NCI-H2107 (cell line): ENCODE measurements at regions not wholly inside any gene's neighbourhood (a gene's known extent, or its start where the extent isn't known, plus 50 kb on each side); places are given as distances from the start of the nearest gene placed in this dataset.
A peak's percentile ranks its signal among the peaks of the same experiment; 100 is the strongest.
"Not testable (repeated sequence)": the region's sequence is repeated elsewhere in the genome, so short reads cannot be mapped to it uniquely, and the experiment has no call there.

ENCODE experiments used
- DNase-seq: peaks from one replicate; lab custom pipeline; 2025; lab: John Stamatoyannopoulos, UW

GRCh38 chr2:65568656-65569440, 136.4 kb upstream of the SPRED2 start:
- not testable (repeated sequence) for DNase-seq

DNA sequence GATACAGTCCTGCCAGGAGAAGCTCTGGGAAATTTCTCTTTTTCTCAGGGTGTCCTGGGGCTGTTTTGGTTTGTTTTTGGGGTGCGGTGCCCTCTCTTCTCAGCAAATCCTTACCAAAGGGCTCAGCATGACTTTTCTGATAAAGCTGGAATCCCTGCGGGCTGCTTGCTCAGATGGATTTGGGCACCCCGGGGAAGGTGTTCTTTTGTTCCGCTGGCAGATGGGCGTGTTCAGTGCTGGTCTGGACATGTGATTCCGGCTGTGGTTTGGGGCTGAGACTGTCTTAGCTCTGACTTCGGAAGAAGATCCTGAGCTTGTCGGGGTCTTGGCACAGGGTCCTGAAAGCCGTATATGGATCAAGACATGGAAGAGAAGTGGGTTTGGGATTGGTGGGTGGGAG, 134.2 kb upstream of the SPRED2 start:
- peak; percentile 31 for DNase-seq

- no peak for DNase-seq
Observed at GRCh38 chr2:65565681-65566080, 133.3 kb upstream of the SPRED2 start.

- no peak for DNase-seq
Observed at GRCh38 chr2:65564299-65564698, 131.9 kb upstream of the SPRED2 start.

GRCh38 chr2:65562890-65563289, 130.5 kb upstream of the SPRED2 start:
- DNase-seq, result no peak

- DNase-seq, result no peak
Observed at GRCh38 chr2:65558743-65559142, 126.3 kb upstream of the SPRED2 start.

- no peak for DNase-seq
Observed at GRCh38 chr2:65557616-65558573, 125.5 kb upstream of the SPRED2 start.

DNA sequence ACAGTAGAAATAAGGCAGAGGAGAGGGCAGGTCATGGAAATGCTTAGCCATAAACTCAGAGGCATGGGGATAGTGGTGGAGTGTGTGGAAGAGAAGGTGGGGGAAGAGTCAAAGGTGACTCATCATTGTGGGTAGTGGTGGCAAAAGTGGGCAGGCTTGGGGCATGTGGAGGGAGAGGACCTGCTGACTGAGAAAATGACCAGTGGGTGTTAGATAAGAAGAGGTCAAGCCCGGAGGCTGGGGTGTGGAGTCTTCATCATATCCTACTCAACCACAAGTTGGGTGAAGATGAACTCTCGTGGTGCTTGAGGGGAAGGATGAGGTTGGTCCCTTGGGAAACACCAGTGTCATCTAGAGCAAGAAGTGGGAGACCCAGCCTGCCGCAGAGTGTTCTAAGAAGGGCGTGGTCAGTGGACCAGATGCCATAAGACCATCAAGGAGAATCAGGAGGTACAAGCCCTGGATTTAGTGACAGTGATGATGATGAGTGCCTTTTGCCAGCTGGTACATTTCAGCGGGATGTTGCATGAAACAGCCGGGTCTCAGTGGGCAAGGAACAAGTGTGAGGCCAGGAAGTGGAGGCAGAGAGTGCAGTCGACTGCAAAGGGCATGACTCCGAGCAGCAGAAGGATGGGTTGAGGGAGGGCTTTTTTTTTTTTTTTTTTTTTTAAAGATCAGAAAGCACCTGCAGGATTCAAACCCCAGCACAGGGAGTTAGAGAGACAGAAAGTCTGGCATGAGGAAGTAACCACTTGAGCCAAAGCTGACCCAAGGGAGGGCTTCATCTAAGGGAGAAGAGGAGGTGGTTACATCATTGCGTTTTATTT, 122.6 kb upstream of the SPRED2 start:
- no peak for DNase-seq

DNA sequence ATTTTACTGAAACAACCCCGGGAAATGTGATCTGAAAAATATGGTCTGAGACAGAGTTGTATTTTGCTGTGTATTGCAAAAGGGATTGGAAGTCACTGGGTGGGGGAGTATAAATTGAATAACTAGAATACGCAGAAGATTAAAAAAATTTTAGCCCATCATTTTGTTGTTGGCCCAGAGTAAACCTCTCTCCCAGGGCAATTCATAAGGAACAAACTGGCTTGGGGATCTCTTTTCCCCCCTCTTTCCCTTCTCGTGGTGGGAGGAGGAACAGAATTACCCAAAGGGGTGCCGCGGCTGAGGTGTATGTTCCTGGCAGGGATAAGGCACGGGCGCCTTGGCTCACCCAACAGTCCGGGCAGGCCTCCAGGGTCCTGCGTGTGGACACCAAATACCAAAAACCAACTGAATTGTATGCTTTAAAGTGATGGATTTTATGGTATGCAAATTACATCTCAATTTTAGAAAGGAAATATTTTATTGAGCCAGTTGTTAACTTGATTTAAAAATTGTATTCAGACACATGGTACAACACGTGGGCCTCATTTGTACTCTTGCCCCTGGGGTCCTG, 121.2 kb upstream of the SPRED2 start:
- DNase-seq, result no peak

GRCh38 chr2:65551528-65551927, 119.1 kb upstream of the SPRED2 start:
- DNase-seq, result no peak

DNA sequence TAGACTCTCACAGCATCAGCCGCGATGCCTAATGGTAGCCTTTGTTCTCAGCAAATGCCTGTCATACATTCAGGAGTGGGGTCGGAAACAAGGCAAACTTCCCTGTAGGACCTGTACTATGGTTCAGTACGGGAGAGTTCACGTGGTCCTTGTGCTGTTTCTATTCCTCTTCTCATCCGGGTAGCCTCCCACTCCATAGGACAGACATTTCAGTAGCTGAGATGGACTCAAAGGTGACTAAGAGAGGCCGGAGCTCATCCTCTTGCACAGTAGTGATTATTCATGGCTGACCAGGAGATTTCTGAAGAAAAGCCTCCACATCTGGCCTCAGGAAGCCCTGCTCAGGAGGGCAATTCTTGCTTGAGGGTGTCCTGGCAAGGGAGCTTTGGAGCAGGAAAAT, 117.8 kb upstream of the SPRED2 start:
- DNase-seq, result no peak

- no peak for DNase-seq
Observed at GRCh38 chr2:65549631-65550030, 117.2 kb upstream of the SPRED2 start.

GRCh38 chr2:65549257-65549627, 116.8 kb upstream of the SPRED2 start:
- no peak for DNase-seq

GRCh38 chr2:65548576-65549256, 116.3 kb upstream of the SPRED2 start:
- DNase-seq, result no peak

- no peak for DNase-seq
Observed at GRCh38 chr2:65548064-65548463, 115.7 kb upstream of the SPRED2 start.

DNA sequence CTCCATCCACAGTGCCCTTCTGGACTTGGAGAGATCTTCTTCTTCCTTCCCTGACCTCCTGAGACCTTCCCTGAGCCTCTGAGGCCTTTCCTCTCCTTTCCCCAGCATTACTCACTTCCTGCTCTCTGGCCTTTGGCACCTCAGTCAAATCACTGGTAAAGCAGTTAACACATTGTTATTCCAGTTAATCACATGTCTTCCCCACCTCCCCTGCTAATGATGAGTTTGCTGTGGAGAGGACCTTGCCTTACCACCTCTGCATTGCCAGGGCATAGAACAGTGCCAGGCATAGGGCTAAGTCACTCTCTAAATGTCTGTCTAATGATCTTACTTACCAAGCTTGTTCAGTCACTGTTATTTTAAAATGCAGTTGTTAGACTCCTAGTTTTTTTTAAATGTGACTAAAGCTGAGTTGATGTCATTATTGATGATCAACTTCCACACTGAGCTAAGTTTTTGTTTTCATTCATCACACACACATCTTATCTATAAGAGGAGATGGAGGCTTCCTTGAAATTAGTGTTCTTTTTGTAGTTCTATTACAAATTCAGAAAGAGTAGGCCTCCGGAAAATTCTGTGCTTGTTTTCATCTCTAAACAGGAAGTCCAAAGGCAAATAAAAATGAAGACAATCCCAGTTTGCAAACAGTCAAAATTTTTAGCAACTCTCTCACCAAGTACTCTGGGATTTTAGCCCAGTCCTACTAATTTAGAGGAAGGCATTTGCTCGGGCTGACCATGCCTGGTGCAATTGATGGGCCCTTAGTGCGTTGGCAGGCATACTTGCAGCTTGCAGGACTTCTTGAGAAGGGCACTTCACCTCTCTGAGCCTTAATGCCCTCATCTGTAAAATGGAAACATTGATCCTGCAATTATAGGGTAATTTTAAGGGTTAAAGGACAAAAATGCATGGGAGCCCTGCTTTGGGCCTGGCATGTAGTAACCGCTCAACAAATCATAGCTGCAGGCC, 113.7 kb upstream of the SPRED2 start:
- DNase-seq, result no peak

DNA sequence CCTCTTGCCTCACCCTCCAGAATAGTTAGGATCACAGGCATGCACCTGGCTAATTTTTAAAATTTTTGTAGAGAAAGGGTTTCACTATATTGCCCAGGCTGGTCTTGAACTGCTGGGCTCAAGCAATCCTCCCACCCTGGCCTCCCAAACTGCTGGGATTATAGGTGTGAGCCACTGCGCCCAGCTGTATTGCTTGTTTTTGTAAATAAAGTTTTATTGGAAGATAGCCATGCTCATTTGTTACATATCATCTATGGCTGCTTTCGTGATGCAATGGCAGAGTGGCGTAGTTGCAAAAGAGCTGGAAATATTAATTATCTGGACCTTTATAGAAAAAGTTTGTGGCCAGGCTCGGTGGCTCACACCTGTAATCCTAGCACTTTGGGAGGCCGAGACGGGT, 109.4 kb upstream of the SPRED2 start:
- no peak for DNase-seq

- DNase-seq, result no peak
Observed at GRCh38 chr2:65539633-65540032, 107.2 kb upstream of the SPRED2 start.

DNA sequence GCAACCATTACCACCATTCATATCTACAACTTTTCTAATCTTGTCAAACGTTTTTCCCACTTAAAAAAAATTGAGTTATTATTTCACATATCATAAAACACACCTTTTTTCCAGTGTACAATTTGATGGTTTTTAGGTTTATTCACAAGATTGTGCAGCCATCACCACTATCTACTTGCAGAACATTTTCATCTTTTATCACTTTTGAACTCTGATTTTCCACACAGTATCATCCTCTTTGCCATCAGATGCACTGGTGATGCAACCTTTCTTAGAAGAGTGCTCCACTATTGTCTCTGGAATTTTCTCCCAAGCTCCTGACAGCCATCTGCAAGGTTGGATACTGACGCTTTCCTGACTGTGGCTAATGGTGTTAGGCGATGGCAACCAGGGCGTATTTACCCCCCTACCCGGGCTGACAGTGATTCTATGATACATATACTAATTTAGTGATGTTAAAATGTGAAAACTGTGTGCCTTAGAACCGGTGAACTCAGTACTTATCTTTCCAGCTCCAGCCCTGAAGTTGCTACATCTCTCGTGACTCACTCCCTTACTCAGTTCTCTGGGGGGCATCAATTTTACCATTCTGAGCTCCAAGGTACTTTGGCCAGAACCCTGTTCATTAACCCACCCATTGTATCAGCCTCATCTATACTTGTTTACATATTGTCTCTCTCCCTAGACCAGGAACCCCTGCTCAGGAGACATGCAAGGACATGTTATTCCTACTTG, 105.4 kb upstream of the SPRED2 start:
- DNase-seq, result no peak
